Upper lobe of left lung (tissue), 4 donors: ENCODE measurements at regions not wholly inside any gene's neighbourhood (a gene's known extent, or its start where the extent isn't known, plus 50 kb on each side); places are given as distances from the start of the nearest gene placed in this dataset.

ENCODE experiments used
- CTCF ChIP-seq, 6 experiments: fragments of 450-650 bp in 4 of 6; fragments of 200-600 bp in 2 of 6; sonication (generic) in 2 of 6; IDR thresholded peaks; one replicate each; pipeline ENCODE4 v1.5.1; 2016 to 2019; ENCODE audit warnings: antibody characterized with exemption in 6 of 6
- POLR2AphosphoS5 ChIP-seq, 2 donors: sonication (generic); formaldehyde crosslinking; IDR thresholded peaks; one replicate each; pipeline ENCODE4 v1.5.1; 2017; ENCODE audit warnings: antibody characterized with exemption in 2 of 2

- TF ChIP-seq CTCF (IDR thresholded peaks at IDR 0.05) (no peak), POLR2AphosphoS5 (IDR thresholded peaks at IDR 0.05) (no peak)
Observed at GRCh38 chr6:119590066-119590465, 240.5 kb upstream of the MAN1A1 start.
